ENCODE measurements at regions not wholly inside any gene's neighbourhood (a gene's known extent, or its start where the extent isn't known, plus 50 kb on each side); places are given as distances from the start of the nearest gene placed in this dataset.
"Not testable (repeated sequence)": the region's sequence is repeated elsewhere in the genome, so short reads cannot be mapped to it uniquely, and the experiment has no call there.

DNA sequence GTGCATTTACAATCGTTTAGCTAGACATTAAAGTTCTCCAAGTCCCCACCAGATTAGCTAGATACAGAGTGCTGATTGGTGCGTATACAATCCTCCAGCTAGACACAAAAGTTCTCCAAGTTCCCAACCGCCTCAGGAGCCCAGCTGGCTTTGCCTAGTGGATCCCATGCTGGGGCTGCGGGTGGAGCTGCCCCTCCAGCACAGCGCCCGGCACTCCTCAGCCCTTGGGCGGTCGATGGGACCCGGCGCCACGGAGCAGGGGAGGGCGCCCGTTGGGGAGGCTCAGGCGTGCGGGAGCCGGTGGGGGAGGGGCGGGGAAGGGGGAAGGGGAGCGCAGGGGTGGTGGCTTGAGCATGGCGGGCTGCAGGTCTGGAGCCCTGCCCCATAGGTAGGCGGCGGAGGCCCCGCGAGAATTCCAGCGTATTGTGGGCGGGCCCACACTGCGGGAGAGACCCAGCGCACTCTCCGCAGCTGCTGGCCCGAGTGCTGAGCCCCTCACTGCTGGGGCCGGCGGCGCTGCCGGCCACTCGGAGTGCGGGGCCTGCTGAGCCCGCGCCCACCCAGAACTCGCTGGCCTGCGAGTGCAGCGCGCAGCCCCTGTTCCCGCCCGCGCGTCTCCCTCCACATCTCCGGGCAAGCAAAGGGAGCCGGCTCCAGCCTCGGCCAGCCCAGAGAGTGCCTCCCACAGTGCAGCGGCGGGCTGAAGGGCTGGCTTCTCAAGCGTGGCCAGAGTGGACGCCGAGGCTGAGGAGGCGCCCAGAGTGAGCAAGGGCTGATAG, 907.5 kb downstream of the CDH8 start:
- no peak overlapping the region for H3K4me3 Mint-ChIP-seq
- no peaks in the 10 kb centered on the region for H3K27me3 Mint-ChIP-seq
- no peak overlapping the region for H3K27ac Mint-ChIP-seq
- H3K4me1 Mint-ChIP-seq (ENCODE audit: low read depth) = no peaks in the 10 kb centered on the region
- H3K36me3 Mint-ChIP-seq (ENCODE audit: low read depth) = no peaks in the 10 kb centered on the region
- H3K9me3 Mint-ChIP-seq = peaks cover 20% of the 10 kb centered on the region

DNA sequence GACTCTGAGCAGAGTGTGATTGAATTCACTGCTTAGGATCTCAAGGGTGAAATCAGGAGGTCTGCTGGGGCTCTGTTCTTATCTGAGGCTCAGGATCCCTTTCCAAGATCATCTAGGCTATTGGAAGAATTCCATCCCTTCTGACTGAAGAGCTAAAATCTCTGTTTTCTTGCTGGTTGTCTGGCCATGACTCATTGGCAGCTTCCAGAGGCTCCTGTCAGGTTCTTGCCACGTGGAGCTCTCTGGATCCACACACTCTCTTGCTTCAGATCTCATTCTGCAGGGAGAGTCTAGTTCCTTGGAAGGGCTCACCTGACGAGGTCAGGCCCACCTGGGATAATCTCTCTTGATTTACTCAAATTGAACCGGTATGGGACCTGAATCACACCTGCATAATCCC, 930.7 kb downstream of the CDH8 start:
- H3K27me3 Mint-ChIP-seq = no peaks in the 10 kb centered on the region
- H3K4me3 Mint-ChIP-seq = no peak overlapping the region
- no peak overlapping the region for H3K27ac Mint-ChIP-seq
- peaks cover 22% of the 10 kb centered on the region for H3K9me3 Mint-ChIP-seq
- H3K4me1 Mint-ChIP-seq (ENCODE audit: low read depth) = no peaks in the 10 kb centered on the region
- no peaks in the 10 kb centered on the region for H3K36me3 Mint-ChIP-seq (ENCODE audit: low read depth)

DNA sequence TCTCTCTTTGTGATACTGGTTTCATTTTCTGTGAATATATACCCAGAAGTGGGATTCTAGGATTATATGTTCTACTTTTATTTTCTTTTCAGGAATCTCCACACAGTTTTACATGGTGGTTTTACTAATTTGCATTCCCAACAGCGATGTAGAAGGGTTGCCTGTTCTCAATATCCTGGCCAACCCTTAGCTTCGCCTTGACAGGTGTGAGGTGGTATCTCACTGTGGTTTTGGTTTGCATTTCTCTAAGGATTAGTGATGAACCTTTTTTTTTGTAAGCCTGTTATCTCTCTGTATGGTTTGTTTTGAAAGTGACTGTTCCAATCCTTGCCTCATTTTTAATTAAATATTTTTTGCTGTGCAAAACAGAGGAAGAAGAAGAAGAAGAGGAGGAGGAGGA, 937.7 kb downstream of the CDH8 start:
- no peaks in the 10 kb centered on the region for H3K4me1 Mint-ChIP-seq (ENCODE audit: low read depth)
- H3K27me3 Mint-ChIP-seq = no peaks in the 10 kb centered on the region
- no peak overlapping the region for H3K27ac Mint-ChIP-seq
- peaks cover 15% of the 10 kb centered on the region for H3K9me3 Mint-ChIP-seq
- H3K36me3 Mint-ChIP-seq (ENCODE audit: low read depth) = no peaks in the 10 kb centered on the region
- H3K4me3 Mint-ChIP-seq = no peak overlapping the region

DNA sequence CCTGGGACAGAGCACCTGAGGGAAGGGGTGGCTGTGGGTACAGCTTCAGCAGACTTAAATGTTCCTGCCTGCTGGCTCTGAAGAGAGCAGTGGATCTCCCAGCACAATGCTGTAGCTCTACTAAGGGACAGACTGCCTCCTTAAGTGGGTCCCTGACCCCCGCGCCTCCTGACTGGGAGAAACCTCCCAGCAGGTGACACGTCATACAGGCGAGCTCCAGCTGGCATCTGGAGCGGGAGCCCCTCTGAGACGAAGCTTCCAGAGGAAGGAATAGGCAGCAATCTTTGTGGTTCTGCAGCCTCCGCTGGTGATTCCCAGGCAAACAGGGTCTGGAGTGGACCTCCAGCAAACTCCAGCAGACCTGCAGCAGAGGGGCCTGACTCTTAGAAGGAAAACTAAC, 944.9 kb downstream of the CDH8 start:
- H3K27ac Mint-ChIP-seq; H3K36me3 Mint-ChIP-seq (ENCODE audit: low read depth); H3K27me3 Mint-ChIP-seq; H3K4me3 Mint-ChIP-seq; H3K4me1 Mint-ChIP-seq (ENCODE audit: low read depth): not testable (repeated sequence)
- H3K9me3 Mint-ChIP-seq = peaks cover 16% of the 10 kb centered on the region

DNA sequence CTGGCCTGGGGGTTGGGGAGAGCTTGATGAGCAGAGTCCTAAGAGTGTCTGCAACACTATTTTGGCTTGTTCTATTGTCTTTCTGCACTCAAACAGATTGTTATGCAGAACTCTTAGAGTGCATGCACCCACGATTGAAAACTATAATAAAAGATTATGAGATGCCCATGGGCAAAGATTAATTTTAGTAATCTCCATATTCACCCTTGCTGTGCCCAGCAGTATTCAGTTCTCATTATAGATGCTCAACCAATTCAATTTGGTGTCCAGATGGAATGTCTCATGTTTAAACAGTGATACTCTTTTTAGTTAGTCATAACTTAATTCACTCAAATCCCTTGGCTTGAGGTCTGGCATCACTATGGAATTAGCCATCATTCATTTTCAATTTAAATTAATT, 952.5 kb downstream of the CDH8 start:
- Mint-ChIP-seq H3K4me1 (ENCODE audit: low read depth) (no peaks in the 10 kb centered on the region), H3K27ac (no peak overlapping the region), H3K27me3 (no peaks in the 10 kb centered on the region), H3K9me3 (peaks cover 33% of the 10 kb centered on the region), H3K36me3 (ENCODE audit: low read depth) (no peaks in the 10 kb centered on the region), H3K4me3 (no peak overlapping the region)

DNA sequence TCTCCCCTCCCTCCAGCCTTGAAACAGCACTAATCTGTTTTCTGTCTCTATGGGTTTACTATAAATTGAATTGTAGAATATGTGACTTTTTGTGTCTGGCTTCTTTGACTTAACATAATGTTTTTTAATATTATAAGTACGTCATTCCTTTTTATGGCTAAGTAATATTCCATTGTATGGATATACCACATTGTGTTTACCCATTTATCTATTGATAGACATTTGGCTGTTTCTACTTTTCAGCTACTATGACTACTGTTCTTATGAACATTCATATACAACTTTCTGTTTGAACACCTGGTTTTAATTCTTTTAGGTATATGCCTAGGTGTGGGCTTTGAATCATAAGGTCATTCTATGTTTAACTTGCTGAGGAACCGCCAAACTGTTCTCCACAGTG, 961.9 kb downstream of the CDH8 start:
- no peaks in the 10 kb centered on the region for H3K36me3 Mint-ChIP-seq (ENCODE audit: low read depth)
- H3K4me1 Mint-ChIP-seq (ENCODE audit: low read depth) = no peaks in the 10 kb centered on the region
- H3K4me3 Mint-ChIP-seq = no peak overlapping the region
- H3K27me3 Mint-ChIP-seq = no peaks in the 10 kb centered on the region
- peaks cover 22% of the 10 kb centered on the region for H3K9me3 Mint-ChIP-seq
- H3K27ac Mint-ChIP-seq = no peak overlapping the region

DNA sequence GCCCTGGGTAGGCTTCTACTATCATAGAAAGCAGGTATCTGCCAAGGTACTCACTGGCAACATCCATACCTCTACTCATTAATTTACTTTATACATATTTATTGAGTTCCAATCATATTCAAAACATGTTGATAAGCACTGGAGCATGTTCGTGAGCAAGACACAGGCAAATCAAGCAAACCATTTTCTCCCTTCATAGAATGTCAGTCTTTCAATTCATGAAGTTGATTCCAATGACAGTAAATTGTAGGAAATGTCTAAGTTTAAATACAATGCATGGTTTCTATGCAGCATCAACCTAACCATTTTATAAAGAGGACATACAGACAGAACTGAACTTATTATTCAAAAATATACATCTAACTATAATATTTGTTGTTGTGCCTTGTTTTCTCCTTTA, 978.6 kb downstream of the CDH8 start:
- Mint-ChIP-seq H3K4me1 (ENCODE audit: low read depth) (no peaks in the 10 kb centered on the region), H3K36me3 (ENCODE audit: low read depth) (no peaks in the 10 kb centered on the region), H3K27me3 (no peaks in the 10 kb centered on the region), H3K9me3 (peaks cover 12% of the 10 kb centered on the region), H3K27ac (no peak overlapping the region), H3K4me3 (no peak overlapping the region)

DNA sequence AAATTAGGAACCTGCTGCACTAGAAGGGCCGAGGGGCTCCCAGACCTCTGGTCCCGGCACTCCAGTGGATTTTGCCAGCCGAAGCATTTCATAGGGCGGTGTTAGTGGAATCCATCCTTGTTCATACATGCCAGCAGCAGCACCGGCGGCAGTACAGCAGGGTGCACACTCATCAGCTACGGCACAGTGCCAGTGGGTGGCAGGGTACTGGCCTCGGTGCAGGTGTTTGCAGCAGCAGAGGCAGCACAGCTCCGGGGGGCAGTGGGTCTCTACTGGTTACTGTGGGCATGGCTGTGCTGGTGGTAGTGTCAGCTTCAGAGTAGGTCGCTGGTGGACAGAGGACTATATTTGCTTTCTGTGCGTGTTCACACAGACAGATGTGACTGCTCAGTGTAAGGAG, 985.7 kb downstream of the CDH8 start:
- H3K4me1 Mint-ChIP-seq (ENCODE audit: low read depth) = no peaks in the 10 kb centered on the region
- H3K27ac Mint-ChIP-seq = no peak overlapping the region
- H3K36me3 Mint-ChIP-seq (ENCODE audit: low read depth) = no peaks in the 10 kb centered on the region
- H3K9me3 Mint-ChIP-seq = peaks cover 9% of the 10 kb centered on the region
- H3K4me3 Mint-ChIP-seq = no peak overlapping the region
- no peaks in the 10 kb centered on the region for H3K27me3 Mint-ChIP-seq

DNA sequence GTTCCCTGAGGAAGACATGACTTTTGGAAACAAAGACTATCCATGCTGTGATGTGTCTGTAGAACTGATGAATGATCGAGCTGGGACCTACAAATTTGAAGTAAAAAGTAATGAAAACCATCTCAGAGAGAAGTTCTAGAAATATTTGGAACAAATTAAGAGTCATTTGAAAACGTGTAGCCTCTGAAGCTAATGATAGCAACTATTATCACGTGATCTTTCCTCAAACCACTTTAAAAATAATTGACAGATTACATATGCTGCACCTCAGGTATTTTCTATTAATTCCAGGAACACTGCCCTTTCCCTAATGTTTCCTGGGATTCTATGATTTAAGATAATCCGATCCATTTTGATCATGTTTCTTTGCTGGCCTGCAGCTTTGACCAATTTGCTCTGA, 990.3 kb downstream of the CDH8 start:
- Mint-ChIP-seq H3K9me3 (peaks cover 9% of the 10 kb centered on the region), H3K36me3 (ENCODE audit: low read depth) (no peaks in the 10 kb centered on the region), H3K4me3 (no peak overlapping the region)

DNA sequence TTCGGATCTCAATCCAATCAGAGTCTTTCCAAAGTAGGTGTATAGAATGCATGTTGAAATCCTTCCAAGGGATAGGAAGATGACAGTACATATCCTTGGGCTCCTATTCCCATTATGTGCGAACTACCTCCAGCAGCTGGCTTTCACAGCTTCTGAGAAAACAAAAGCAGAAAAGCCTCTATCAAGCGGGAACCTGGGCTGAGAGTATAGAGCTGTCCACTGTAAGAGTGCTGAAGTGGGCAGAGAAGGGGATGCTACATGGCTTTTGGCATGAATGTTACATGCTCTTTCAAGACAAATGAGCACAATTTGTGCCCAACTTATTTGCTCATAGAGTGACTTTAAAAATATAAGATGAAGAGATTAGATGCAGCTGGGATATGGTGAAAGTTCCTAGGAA, 993.5 kb downstream of the CDH8 start:
- H3K4me1 Mint-ChIP-seq (ENCODE audit: low read depth) = no peaks in the 10 kb centered on the region
- H3K27me3 Mint-ChIP-seq = no peaks in the 10 kb centered on the region
- H3K4me3 Mint-ChIP-seq = no peak overlapping the region
- peaks cover 7% of the 10 kb centered on the region for H3K9me3 Mint-ChIP-seq
- no peaks in the 10 kb centered on the region for H3K36me3 Mint-ChIP-seq (ENCODE audit: low read depth)
- H3K27ac Mint-ChIP-seq = no peak overlapping the region

More for the DNA sequence above, 990.3 kb downstream of the CDH8 start:
- H3K27ac Mint-ChIP-seq = no peak overlapping the region
- H3K27me3 Mint-ChIP-seq = no peaks in the 10 kb centered on the region
- H3K4me1 Mint-ChIP-seq (ENCODE audit: low read depth) = no peaks in the 10 kb centered on the region

DNA sequence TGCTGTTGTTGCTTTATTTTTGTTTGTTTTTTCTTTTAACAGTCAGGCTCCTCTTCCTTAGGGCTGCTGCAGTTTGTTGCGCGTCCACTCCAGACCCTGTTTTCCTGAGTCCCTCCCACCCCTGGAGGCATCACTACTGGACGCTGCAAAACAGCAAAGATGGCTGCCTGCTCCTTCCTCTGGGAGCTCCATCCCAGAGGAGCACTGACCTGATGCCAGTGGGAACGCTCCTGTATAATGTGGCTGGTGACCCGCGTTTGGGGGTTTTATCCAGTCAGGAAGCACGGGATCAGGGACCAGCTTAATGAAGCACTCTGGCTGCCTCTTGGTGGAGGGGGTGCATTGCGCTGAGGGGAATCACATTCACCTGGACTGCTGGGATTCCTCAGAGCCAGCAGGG, 1005.6 kb downstream of the CDH8 start:
- H3K27me3 Mint-ChIP-seq = no peaks in the 10 kb centered on the region

DNA sequence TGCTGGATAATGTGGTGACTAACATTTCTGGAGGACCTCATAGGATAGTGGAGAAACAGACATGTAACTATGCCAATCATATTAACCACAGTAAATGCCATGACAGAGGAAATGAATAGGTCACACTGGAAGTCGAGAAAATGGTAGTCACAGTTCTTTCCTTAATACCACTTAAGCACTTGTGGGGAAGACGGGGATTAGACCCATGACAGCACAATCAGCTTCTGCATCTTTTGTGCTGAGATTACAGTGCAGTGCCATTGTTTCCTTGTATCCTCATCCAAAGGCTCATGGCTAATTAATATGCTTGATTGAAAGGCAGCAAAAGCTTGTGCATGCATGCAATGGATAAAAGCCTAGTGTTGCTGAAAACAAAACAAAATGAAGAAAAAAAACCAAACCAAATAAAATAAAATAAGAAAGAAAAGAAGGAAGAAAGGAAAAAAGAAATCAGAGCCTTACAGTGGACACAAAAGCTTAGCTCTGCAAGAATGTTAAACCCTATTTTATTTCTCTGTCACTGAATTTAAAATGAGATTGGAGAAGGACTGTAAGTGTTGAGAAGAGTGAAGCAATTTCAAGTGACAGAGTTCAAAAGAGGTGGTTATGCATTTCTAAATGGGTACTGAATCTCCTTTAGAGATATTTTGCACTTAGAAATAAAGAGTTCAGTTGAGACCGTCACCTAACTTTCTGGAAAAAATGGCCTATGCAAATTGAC, 1011.9 kb downstream of the CDH8 start:
- peaks cover 17% of the 10 kb centered on the region for H3K9me3 Mint-ChIP-seq
- no peak overlapping the region for H3K4me3 Mint-ChIP-seq
- no peaks in the 10 kb centered on the region for H3K4me1 Mint-ChIP-seq (ENCODE audit: low read depth)
- no peaks in the 10 kb centered on the region for H3K36me3 Mint-ChIP-seq (ENCODE audit: low read depth)
- H3K27ac Mint-ChIP-seq = no peak overlapping the region
- no peaks in the 10 kb centered on the region for H3K27me3 Mint-ChIP-seq

More for the DNA sequence above, 1005.6 kb downstream of the CDH8 start:
- Mint-ChIP-seq H3K27ac (no peak overlapping the region), H3K36me3 (ENCODE audit: low read depth) (no peaks in the 10 kb centered on the region), H3K4me3 (no peak overlapping the region), H3K9me3 (peaks cover 12% of the 10 kb centered on the region), H3K4me1 (ENCODE audit: low read depth) (no peaks in the 10 kb centered on the region)

DNA sequence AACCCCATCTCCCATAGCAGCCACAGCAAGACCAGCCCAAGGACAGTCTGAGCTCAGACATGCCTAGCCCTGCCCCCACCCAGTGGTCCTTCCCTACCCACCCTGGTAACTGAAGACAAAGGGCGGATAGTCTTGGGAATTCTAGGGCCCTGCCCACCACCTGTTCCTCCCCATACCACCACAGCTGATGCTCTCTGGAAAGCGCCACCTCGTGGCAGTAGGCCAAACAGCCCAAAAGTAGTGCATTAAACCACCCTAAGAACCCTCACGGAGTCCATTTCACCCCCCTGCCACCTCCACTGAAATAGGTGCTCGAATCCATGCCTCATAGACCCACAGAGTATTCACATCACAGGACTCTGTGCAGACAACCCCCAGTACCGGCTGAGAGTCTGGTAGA, 1021.4 kb downstream of the CDH8 start:
- no peaks in the 10 kb centered on the region for H3K27me3 Mint-ChIP-seq
- H3K27ac Mint-ChIP-seq = no peak overlapping the region
- peaks cover 21% of the 10 kb centered on the region for H3K9me3 Mint-ChIP-seq
- H3K4me3 Mint-ChIP-seq = no peak overlapping the region
- no peaks in the 10 kb centered on the region for H3K36me3 Mint-ChIP-seq (ENCODE audit: low read depth)
- H3K4me1 Mint-ChIP-seq (ENCODE audit: low read depth) = no peaks in the 10 kb centered on the region

DNA sequence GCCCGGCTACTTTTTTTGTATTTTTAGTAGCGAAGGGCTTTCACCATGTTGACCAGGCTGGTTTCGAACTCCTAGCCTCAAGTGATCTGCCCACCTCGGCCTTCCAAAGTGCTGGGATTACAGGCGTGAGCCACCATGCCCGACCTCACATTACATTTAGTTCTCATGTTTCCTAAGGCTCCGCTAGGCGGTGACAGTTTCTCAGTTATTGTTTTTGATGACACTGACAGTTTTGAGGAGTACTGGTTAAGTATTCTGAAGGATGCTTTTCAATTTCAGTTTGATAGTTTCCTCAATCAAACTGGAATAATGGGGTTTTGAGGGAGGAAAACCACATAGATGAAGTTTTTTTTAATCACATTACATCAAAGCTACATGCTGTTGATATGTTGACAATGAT, 1028.5 kb downstream of the CDH8 start:
- Mint-ChIP-seq H3K27me3 (no peaks in the 10 kb centered on the region), H3K4me1 (ENCODE audit: low read depth) (no peaks in the 10 kb centered on the region), H3K27ac (no peak overlapping the region), H3K9me3 (peaks cover 14% of the 10 kb centered on the region), H3K4me3 (no peak overlapping the region), H3K36me3 (ENCODE audit: low read depth) (no peaks in the 10 kb centered on the region)

DNA sequence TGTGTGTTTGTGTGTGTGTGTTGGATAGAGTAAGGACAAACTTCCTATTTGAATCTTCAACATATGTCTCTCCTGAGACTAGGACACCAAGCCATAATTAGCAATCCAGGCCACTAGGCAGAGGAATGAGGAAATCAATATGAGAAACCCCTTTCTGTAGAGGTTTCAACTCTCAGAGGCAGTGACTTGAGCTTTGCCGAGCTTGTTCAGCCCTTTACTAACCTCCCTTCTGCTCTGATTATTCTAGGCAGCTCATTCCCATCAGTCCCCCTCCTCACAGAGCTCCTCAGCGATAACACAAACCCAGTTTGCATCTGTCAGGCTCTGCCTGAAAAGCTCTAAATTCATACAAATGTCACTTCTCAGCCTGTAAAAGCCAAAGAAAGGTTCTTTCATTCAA, 1030.3 kb downstream of the CDH8 start:
- Mint-ChIP-seq H3K27ac (no peak overlapping the region), H3K9me3 (peaks cover 14% of the 10 kb centered on the region), H3K4me1 (ENCODE audit: low read depth) (no peaks in the 10 kb centered on the region), H3K4me3 (no peak overlapping the region), H3K27me3 (no peaks in the 10 kb centered on the region), H3K36me3 (ENCODE audit: low read depth) (no peaks in the 10 kb centered on the region)
